H1 (cell line): ENCODE measurements at regions not wholly inside any gene's neighbourhood (a gene's known extent, or its start where the extent isn't known, plus 50 kb on each side); places are given as distances from the start of the nearest gene placed in this dataset.
"Not testable (repeated sequence)": the region's sequence is repeated elsewhere in the genome, so short reads cannot be mapped to it uniquely, and the experiment has no call there.

Experiments
- JUN ChIP-seq: IDR thresholded peaks from 2 replicates; pipeline ENCODE4 v1.6.1; 2011; ENCODE audit warnings: low read depth, mild to moderate bottlenecking, improper control_type of control experiment, low read length
- RAD21 ChIP-seq, 2 experiments: IDR thresholded peaks in 1 of 2; conservative IDR thresholded peaks in 1 of 2; 2 replicates each; pipeline ENCODE4 v1.6.1; 2011; ENCODE audit warnings: low read depth in 2 of 2, low read length in 2 of 2, improper control_type of control experiment in 1 of 2, inconsistent platforms in 1 of 2, mild to moderate bottlenecking in 1 of 2, moderate library complexity in 1 of 2
- TF ChIP-seq, protein P1 (sequence below), 3 experiments: IDR thresholded peaks; 1 replicate in 2 of 3; 2 replicates in 1 of 3; pipeline versions ENCODE4 v1.5.1 to v1.6.1; 2011; ENCODE audit warnings: low read length in 3 of 3, mild to moderate bottlenecking in 3 of 3, inconsistent platforms in 2 of 3, low read depth in 1 of 3, moderate library complexity in 1 of 3; ENCODE audit not compliant: insufficient read depth in 1 of 3; ENCODE audit errors: control extremely low read depth in 1 of 3

DNA sequence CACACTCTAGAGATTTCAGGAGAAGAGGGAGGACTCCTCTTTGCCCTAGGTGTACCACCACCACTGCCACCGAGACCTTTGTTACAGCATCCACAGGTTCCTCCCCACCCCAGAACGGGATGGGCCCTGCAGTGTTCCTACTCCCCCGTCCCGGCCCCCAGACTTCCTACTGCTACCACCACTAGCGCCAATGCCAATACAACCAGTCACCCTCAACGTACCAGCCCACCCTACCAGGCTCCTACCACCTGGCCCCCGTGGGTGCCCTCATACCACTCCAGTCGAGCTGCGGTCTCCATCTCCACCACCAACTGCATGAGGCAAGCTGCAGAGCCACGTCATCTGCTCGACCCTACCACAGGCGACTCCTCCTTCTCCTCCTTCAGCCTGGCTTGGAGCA, 437.1 kb upstream of the ZNF337 start:
- TF ChIP-seq, protein P1, sequence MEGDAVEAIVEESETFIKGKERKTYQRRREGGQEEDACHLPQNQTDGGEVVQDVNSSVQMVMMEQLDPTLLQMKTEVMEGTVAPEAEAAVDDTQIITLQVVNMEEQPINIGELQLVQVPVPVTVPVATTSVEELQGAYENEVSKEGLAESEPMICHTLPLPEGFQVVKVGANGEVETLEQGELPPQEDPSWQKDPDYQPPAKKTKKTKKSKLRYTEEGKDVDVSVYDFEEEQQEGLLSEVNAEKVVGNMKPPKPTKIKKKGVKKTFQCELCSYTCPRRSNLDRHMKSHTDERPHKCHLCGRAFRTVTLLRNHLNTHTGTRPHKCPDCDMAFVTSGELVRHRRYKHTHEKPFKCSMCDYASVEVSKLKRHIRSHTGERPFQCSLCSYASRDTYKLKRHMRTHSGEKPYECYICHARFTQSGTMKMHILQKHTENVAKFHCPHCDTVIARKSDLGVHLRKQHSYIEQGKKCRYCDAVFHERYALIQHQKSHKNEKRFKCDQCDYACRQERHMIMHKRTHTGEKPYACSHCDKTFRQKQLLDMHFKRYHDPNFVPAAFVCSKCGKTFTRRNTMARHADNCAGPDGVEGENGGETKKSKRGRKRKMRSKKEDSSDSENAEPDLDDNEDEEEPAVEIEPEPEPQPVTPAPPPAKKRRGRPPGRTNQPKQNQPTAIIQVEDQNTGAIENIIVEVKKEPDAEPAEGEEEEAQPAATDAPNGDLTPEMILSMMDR (IDR thresholded peaks at IDR 0.05; ENCODE audit: control extremely low read depth in 1 of 3, insufficient read depth in 1 of 3, low read depth in 1 of 3, low read length in 3 of 3): not testable (repeated sequence)
- TF ChIP-seq RAD21 (IDR thresholded peaks at IDR 0.05 in 1 of 2, conservative IDR thresholded peaks at IDR 0.05 in 1 of 2; ENCODE audit: low read depth in 2 of 2, low read length in 2 of 2); JUN: not testable (repeated sequence)
